CD14-positive monocyte (primary cell): ENCODE measurements at regions not wholly inside any gene's neighbourhood (a gene's known extent, or its start where the extent isn't known, plus 50 kb on each side); places are given as distances from the start of the nearest gene placed in this dataset.

Source experiments
- DNase-seq, 3 donors: peaks; one replicate each; pipeline ENCODE4 v3.0.0-alpha.2; 2011 to 2022
- H2AFZ ChIP-seq: 2 replicates; pipeline ENCODE4 v1.6.0; 2012; ENCODE audit warnings: mild to moderate bottlenecking, low read depth, low read length, inconsistent platforms; ENCODE audit not compliant: insufficient read depth, poor library complexity, severe bottlenecking
- H3K27ac ChIP-seq, 2 donors: 1 replicate in 1 of 2; 2 replicates in 1 of 2; pipeline ENCODE4 v1.5.1; 2012 to 2013; ENCODE audit warnings: low read length in 2 of 2, control low read depth in 1 of 2, inconsistent platforms in 1 of 2, low read depth in 1 of 2, mild to moderate bottlenecking in 1 of 2
- H3K27me3 ChIP-seq, 2 donors: one replicate each; pipeline versions ENCODE4 v1.6.0 to v1.6.1; 2011 to 2013; ENCODE audit warnings: low read length in 2 of 2; ENCODE audit not compliant: control insufficient read depth in 2 of 2, insufficient read depth in 2 of 2
- H3K36me3 ChIP-seq, 2 donors: replicated peaks in 1 of 2; 1 replicate in 1 of 2; 2 replicates in 1 of 2; pipeline versions ENCODE4 v1.5.1 to v1.6.1; 2012 to 2013; ENCODE audit warnings: low read length in 2 of 2, control low read depth in 1 of 2, inconsistent platforms in 1 of 2, mild to moderate bottlenecking in 1 of 2; ENCODE audit not compliant: insufficient read depth in 2 of 2, control insufficient read depth in 1 of 2
- H3K4me1 ChIP-seq, 2 donors: 1 replicate in 1 of 2; 2 replicates in 1 of 2; pipeline versions ENCODE4 v1.5.1 to v1.6.1; 2012 to 2013; ENCODE audit warnings: low read length in 2 of 2, control low read depth in 1 of 2, inconsistent platforms in 1 of 2, mild to moderate bottlenecking in 1 of 2, moderate library complexity in 1 of 2; ENCODE audit not compliant: insufficient read depth in 2 of 2, control insufficient read depth in 1 of 2
- H3K4me2 ChIP-seq: replicated peaks from 2 replicates; pipeline ENCODE3; 2012; ENCODE audit warnings: low read length, moderate library complexity, mild to moderate bottlenecking; ENCODE audit not compliant: poor library complexity, severe bottlenecking; ENCODE audit errors: extremely low read depth
- H3K4me3 ChIP-seq, 3 experiments: fragments of 200-600 bp in 1 of 3; sonication (generic) in 1 of 3; replicated peaks in 1 of 3; 1 replicate in 2 of 3; 2 replicates in 1 of 3; pipeline ENCODE4 v1.5.1; 2011 to 2013; ENCODE audit warnings: low read length in 3 of 3, mild to moderate bottlenecking in 3 of 3, control low read depth in 2 of 3, low read depth in 2 of 3, inconsistent platforms in 1 of 3, moderate library complexity in 1 of 3
- H3K79me2 ChIP-seq: 2 replicates; pipeline ENCODE4 v1.6.0; 2012; ENCODE audit warnings: mild to moderate bottlenecking, control low read depth, inconsistent platforms, low read length, moderate library complexity; ENCODE audit not compliant: insufficient read depth
- H3K9ac ChIP-seq: 2 replicates; pipeline ENCODE4 v1.6.0; 2017; ENCODE audit warnings: low read length, mild to moderate bottlenecking; ENCODE audit not compliant: insufficient read depth, poor library complexity, severe bottlenecking
- H3K9me3 ChIP-seq, 2 donors: replicated peaks in 1 of 2; 1 replicate in 1 of 2; 2 replicates in 1 of 2; pipeline versions ENCODE4 v1.5.1 to v1.6.1; 2012 to 2013; ENCODE audit warnings: low read length in 2 of 2, control low read depth in 1 of 2; ENCODE audit not compliant: control insufficient read depth in 1 of 2, insufficient read depth in 1 of 2
- H4K20me1 ChIP-seq: 2 replicates; pipeline ENCODE4 v1.6.0; 2012; ENCODE audit warnings: mild to moderate bottlenecking, low read length, control low read depth, moderate library complexity; ENCODE audit not compliant: insufficient read depth
- H3K27ac Mint-ChIP-seq, 7 donors: one replicate each; pipeline ENCODE4 v1.8.0; 2020; ENCODE audit warnings: mild to moderate bottlenecking in 7 of 7, mixed read lengths in 7 of 7, moderate library complexity in 6 of 7, inconsistent platforms in 2 of 7
- H3K27me3 Mint-ChIP-seq, 3 donors: one replicate each; pipeline ENCODE4 v1.8.0; 2021 to 2022; ENCODE audit warnings: low read depth in 3 of 3, mild to moderate bottlenecking in 3 of 3, mixed read lengths in 3 of 3, moderate library complexity in 3 of 3, inconsistent platforms in 1 of 3
- H3K36me3 Mint-ChIP-seq, 2 donors: one replicate each; pipeline ENCODE4 v1.8.0; 2020; ENCODE audit warnings: mixed read lengths in 2 of 2, inconsistent platforms in 1 of 2, mild to moderate bottlenecking in 1 of 2
- H3K4me1 Mint-ChIP-seq: one replicate; pipeline ENCODE4 v1.8.0; 2020; ENCODE audit warnings: mild to moderate bottlenecking, mixed read lengths
- H3K4me3 Mint-ChIP-seq, 2 donors: one replicate each; pipeline ENCODE4 v1.8.0; 2020; ENCODE audit warnings: mild to moderate bottlenecking in 2 of 2, mixed read lengths in 2 of 2, moderate library complexity in 1 of 2
- H3K9me3 Mint-ChIP-seq, 7 donors: one replicate each; pipeline ENCODE4 v1.8.0; 2020 to 2022; ENCODE audit warnings: mixed read lengths in 7 of 7, mild to moderate bottlenecking in 6 of 7, moderate library complexity in 6 of 7, inconsistent platforms in 2 of 7
- CTCF ChIP-seq: fragments of 200-600 bp; IDR thresholded peaks from one replicate; pipeline ENCODE4 v1.8.0; 2022; ENCODE audit warnings: antibody characterized with exemption, mild to moderate bottlenecking
- WGBS: methylation state at CpG from one replicate; pipeline ENCODE4 v1.1.5; 2013; ENCODE audit warnings: missing lambda C conversion rate; ENCODE audit not compliant: insufficient coverage; 5-methylcytosine and 5-hydroxymethylcytosine counted together
- intact Hi-C, 2 donors: fragments of 100-400 bp; cut with micrococcal nuclease; formaldehyde crosslinking; loops; one replicate each; pipeline versions ENCODE4 v1.15.0 to v1.15.1; 2023

- H3K27me3 ChIP-seq = no peaks in the 10 kb centered on the region
- Mint-ChIP-seq H3K27ac (peak overlapping the region in 4 of 7 donors; percentile 30 to 83 (median 46)), H3K4me3 (peak overlapping the region in 1 of 2 donors; percentile 51), H3K36me3 (peaks cover 0 to 1% of the 10 kb centered on the region in 2 donors), H3K27me3 (peaks cover 0 to 17% (median 4%) of the 10 kb centered on the region in 3 donors), H3K9me3 (peaks cover 0 to 6% (median 0%) of the 10 kb centered on the region in 7 donors), H3K4me1 (peaks cover 49% of the 10 kb centered on the region)
- intact Hi-C loops = loop anchor here in 1 of 2 donors (5.0 kb wide), 1 partner anchor 82 kb away; no protein-coding TSS in a partner anchor
- no peaks in the 10 kb centered on the region for H3K36me3 ChIP-seq
- DNase-seq = no peak
- no peaks in the 10 kb centered on the region for H4K20me1 ChIP-seq
- no peak overlapping the region for H3K4me2 ChIP-seq
- no peak for TF ChIP-seq CTCF
- 88% methylated on average over 7 of the region's 9 CpGs for WGBS
- peaks cover 50 to 52% of the 10 kb centered on the region in 2 donors for H3K4me1 ChIP-seq
- no peak overlapping the region for H2AFZ ChIP-seq
- no peaks in the 10 kb centered on the region for H3K9me3 ChIP-seq
- no peak overlapping the region for H3K27ac ChIP-seq
- no peak overlapping the region for H3K4me3 ChIP-seq
- no peaks in the 10 kb centered on the region for H3K79me2 ChIP-seq
- no peak overlapping the region for H3K9ac ChIP-seq
Observed at GRCh38 chr14:98955036-98955740, 316.8 kb downstream of the BCL11B start.

GRCh38 chr14:98955741-98956070 lies 316.3 kb downstream of the BCL11B start:
- 29% methylated on average over 4 of the region's 5 CpGs for WGBS
- H2AFZ ChIP-seq = no peak overlapping the region
- no peak for TF ChIP-seq CTCF
- H4K20me1 ChIP-seq = no peaks in the 10 kb centered on the region
- peaks cover 0 to 17% (median 7%) of the 10 kb centered on the region in 3 donors for H3K27me3 Mint-ChIP-seq
- H3K27ac ChIP-seq = no peak overlapping the region
- peaks cover 49% of the 10 kb centered on the region for H3K4me1 Mint-ChIP-seq
- peaks cover 49 to 50% of the 10 kb centered on the region in 2 donors for H3K4me1 ChIP-seq
- no peak overlapping the region for H3K4me3 Mint-ChIP-seq
- H3K36me3 ChIP-seq = no peaks in the 10 kb centered on the region
- H3K4me3 ChIP-seq = no peak overlapping the region
- peak overlapping the region; percentile 12 to 91 (median 60) for H3K27ac Mint-ChIP-seq
- intact Hi-C loops = loop anchor here (2.0 to 5.0 kb wide), 2 partner anchors 81 to 82 kb away; no protein-coding TSS in a partner anchor
- H3K27me3 ChIP-seq = no peaks in the 10 kb centered on the region
- H3K79me2 ChIP-seq = no peaks in the 10 kb centered on the region
- peak in 2 of 3 donors; percentile 42 to 45 for DNase-seq
- H3K4me2 ChIP-seq = no peak overlapping the region
- H3K9ac ChIP-seq = no peak overlapping the region
- peaks cover 0 to 6% (median 0%) of the 10 kb centered on the region in 7 donors for H3K9me3 Mint-ChIP-seq
- no peaks in the 10 kb centered on the region for H3K9me3 ChIP-seq
- peaks cover 0 to 1% of the 10 kb centered on the region in 2 donors for H3K36me3 Mint-ChIP-seq
